ENCODE measurements at regions not wholly inside any gene's neighbourhood (a gene's known extent, or its start where the extent isn't known, plus 50 kb on each side); places are given as distances from the start of the nearest gene placed in this dataset.

DNA sequence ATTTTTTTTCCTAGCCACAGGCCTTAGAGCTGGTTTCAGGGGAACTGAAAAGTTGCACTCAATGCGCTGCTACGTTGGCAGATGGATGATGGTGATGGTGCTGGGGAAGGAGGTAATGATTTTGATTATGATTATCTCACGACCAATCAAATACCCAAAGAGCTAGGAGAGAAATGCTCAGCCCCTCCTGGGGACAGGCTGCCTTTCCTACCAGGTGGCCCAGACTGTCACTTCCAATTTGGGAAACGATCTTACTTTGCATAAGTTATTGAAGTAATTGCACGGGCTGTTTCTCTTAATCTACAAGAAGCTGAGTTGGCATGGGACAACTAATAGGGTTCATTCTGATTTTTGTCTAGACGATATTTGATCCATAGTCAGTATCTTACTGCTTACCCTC is 379.7 kb upstream of the EEF2KMT start:
- intact Hi-C loops (cut with micrococcal nuclease; ENCODE audit: unreplicated experiment) = no loop called here
- H4K20me1 ChIP-seq (ENCODE audit: insufficient read depth, low read length) = no peaks in the 10 kb centered on the region

DNA sequence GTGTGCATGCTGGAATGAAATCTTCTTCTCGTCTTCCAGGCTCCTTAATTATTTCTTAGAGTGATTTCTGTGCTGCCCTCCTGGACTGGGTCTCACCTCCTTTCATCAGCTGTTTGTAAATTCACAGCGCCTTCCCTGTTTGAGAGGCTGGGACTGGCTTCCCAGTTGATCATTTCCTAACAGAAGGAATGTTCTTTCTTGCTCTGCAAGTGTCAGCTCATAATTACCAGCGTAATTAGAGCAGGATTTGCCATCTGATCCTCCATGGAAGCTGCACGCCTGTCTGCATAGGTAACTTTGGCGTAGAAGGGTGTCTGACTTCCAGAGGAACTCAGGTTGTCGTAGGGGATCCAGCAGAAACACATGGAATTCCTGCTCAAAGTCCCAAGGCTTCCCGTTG is 375.0 kb upstream of the EEF2KMT start:
- Histone ChIP-seq H3K36me3 (replicated peaks in 1 of 2; ENCODE audit: control insufficient read depth in 1 of 2, insufficient read depth in 2 of 2, low read length in 2 of 2) (no peaks in the 10 kb centered on the region), H3K27ac (ENCODE audit: extremely low read length, insufficient read depth, low read length) (no peak overlapping the region), H3K9me3 (ENCODE audit: low read length) (no peaks in the 10 kb centered on the region), H4K20me1 (ENCODE audit: insufficient read depth, low read length) (no peaks in the 10 kb centered on the region), H3K4me2 (ENCODE audit: low read depth, low read length) (no peak overlapping the region), H2AFZ (ENCODE audit: low read length) (no peak overlapping the region), H3K4me1 (ENCODE audit: insufficient read depth, low read length) (no peaks in the 10 kb centered on the region), H3K9ac (ENCODE audit: insufficient read depth, low read depth, low read length) (no peak overlapping the region), H3K79me2 (ENCODE audit: insufficient read depth, low read length) (no peaks in the 10 kb centered on the region), H3K4me3 (replicated peaks in 1 of 3; ENCODE audit: insufficient read depth in 1 of 3, low read depth in 2 of 3, low read length in 3 of 3) (no peak overlapping the region), H3K27me3 (ENCODE audit: control insufficient read depth in 1 of 2, insufficient read depth in 2 of 2, low read length in 2 of 2) (peaks cover 2 to 35% of the 10 kb centered on the region in 2 experiments; a peak in 4 of 5 replicates)
- BruUV-seq (replicated peaks) = no TSS peak
- ChIA-PET CTCF (ENCODE audit: low intra/inter-chr PET ratio, low total read pairs) (no interaction called here), POLR2A (no interaction called here)
- ATAC-seq (no peak), FAIRE-seq (no peak), DNase-seq (ENCODE audit: low spot score) (no peak)
- in situ Hi-C loops (cut with HindIII; ENCODE audit: extremely low pct_ligation_motif_present, low pct_unique_long_range_greater_than_20kb) = no loop called here
- intact Hi-C loops (cut with micrococcal nuclease; ENCODE audit: unreplicated experiment) = no loop called here
- WGBS (ENCODE audit: low lambda C conversion rate) = under 1% methylated on average over 7 of the region's 7 CpGs
- TF ChIP-seq SMC3 (IDR thresholded peaks at IDR 0.05; ENCODE audit: low read length) (no peak), MAFG (CRISPR knock-in tag; IDR thresholded peaks at IDR 0.05) (no peak), MXD4 (CRISPR knock-in tag; IDR thresholded peaks at IDR 0.05) (no peak), NFAT5 (CRISPR knock-in tag; IDR thresholded peaks at IDR 0.05) (no peak), ZNF17 (CRISPR knock-in tag; IDR thresholded peaks at IDR 0.05) (no peak), ZNF430 (CRISPR knock-in tag; IDR thresholded peaks at IDR 0.05) (no peak), ZMYM4 (CRISPR knock-in tag; IDR thresholded peaks at IDR 0.05) (no peak)

More for the DNA sequence above, 379.7 kb upstream of the EEF2KMT start:
- H3K27ac ChIP-seq (ENCODE audit: extremely low read length, insufficient read depth, low read length) = no peak overlapping the region
- in situ Hi-C loops (cut with HindIII; ENCODE audit: extremely low pct_ligation_motif_present, low pct_unique_long_range_greater_than_20kb) = no loop called here
- ChIA-PET CTCF (ENCODE audit: low intra/inter-chr PET ratio, low total read pairs) (no interaction called here), POLR2A (no interaction called here)
- no TSS peak for BruUV-seq (replicated peaks)
- no peaks in the 10 kb centered on the region for H3K36me3 ChIP-seq (replicated peaks in 1 of 2; ENCODE audit: control insufficient read depth in 1 of 2, insufficient read depth in 2 of 2, low read length in 2 of 2)
- H2AFZ ChIP-seq (ENCODE audit: low read length) = no peak overlapping the region
- ATAC-seq (no peak), DNase-seq (ENCODE audit: low spot score) (no peak), FAIRE-seq (no peak)
- H3K9ac ChIP-seq (ENCODE audit: insufficient read depth, low read depth, low read length) = no peak overlapping the region
- H3K4me1 ChIP-seq (ENCODE audit: insufficient read depth, low read length) = no peaks in the 10 kb centered on the region
- TF ChIP-seq ZNF564 (CRISPR knock-in tag; IDR thresholded peaks at IDR 0.05) = no peak
- TF ChIP-seq FOSL2 (CRISPR knock-in tag; IDR thresholded peaks at IDR 0.05) = no peak
- TF ChIP-seq ZHX1 (CRISPR knock-in tag; IDR thresholded peaks at IDR 0.05; ENCODE audit: low read depth) = no peak
- no peak for TF ChIP-seq NR2F2 (IDR thresholded peaks at IDR 0.05; ENCODE audit: borderline replicate concordance, low read depth)
- no peaks in the 10 kb centered on the region for H3K9me3 ChIP-seq (ENCODE audit: low read length)
- H3K4me2 ChIP-seq (ENCODE audit: low read depth, low read length) = no peak overlapping the region
- H3K27me3 ChIP-seq (ENCODE audit: control insufficient read depth in 1 of 2, insufficient read depth in 2 of 2, low read length in 2 of 2) = peaks cover 0 to 24% of the 10 kb centered on the region in 2 experiments; a peak in 4 of 5 replicates
- 4% methylated on average over 6 of the region's 6 CpGs for WGBS (ENCODE audit: low lambda C conversion rate)
- H3K4me3 ChIP-seq (replicated peaks in 1 of 3; ENCODE audit: insufficient read depth in 1 of 3, low read depth in 2 of 3, low read length in 3 of 3) = no peak overlapping the region
- H3K79me2 ChIP-seq (ENCODE audit: insufficient read depth, low read length) = no peaks in the 10 kb centered on the region

Measured in HepG2 (cell line).